ENCODE measurements at regions not wholly inside any gene's neighbourhood (a gene's known extent, or its start where the extent isn't known, plus 50 kb on each side); places are given as distances from the start of the nearest gene placed in this dataset.

GRCh38 chr6:85186546-85187175, 263.2 kb upstream of the NT5E start:
- no peak overlapping the region for H3K4me3 ChIP-seq (ENCODE audit: low read length)
- TF ChIP-seq CTCF (conservative IDR thresholded peaks at IDR 0.05; ENCODE audit: low read length) = no peak
- peak; percentile 57 for DNase-seq (ENCODE audit: low read depth)

- no peak overlapping the region for H3K4me3 ChIP-seq (ENCODE audit: low read length)
- peak; percentile 71 for DNase-seq (ENCODE audit: low read depth)
- no peak for TF ChIP-seq CTCF (conservative IDR thresholded peaks at IDR 0.05; ENCODE audit: low read length)
Measured at GRCh38 chr6:85185977-85186376, 263.9 kb upstream of the NT5E start.

DNA sequence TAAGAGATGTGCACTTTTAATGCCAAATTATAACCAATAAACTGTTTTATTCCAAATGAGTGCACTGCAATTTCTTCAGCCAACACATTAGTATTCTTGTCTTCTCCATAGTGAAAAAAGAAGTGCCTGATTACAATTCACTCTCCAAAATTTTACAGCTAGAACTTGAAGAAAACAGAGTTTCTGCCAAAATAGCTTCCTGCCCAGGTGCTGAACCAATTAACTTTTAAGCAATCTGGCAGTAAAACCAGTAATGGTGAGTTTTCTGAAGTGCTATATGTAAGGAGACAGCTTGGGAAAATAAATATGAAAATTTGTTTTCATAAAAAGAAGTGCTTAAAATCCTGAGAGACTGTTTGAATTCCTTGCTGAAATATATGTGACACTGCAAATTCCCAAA, 266.0 kb upstream of the NT5E start:
- no peak for TF ChIP-seq CTCF (conservative IDR thresholded peaks at IDR 0.05; ENCODE audit: low read length)
- no peak for DNase-seq (ENCODE audit: low read depth)
- H3K4me3 ChIP-seq (ENCODE audit: low read length) = no peak overlapping the region

- peak; percentile 2 for DNase-seq (ENCODE audit: low read depth)
- TF ChIP-seq CTCF (conservative IDR thresholded peaks at IDR 0.05; ENCODE audit: low read length) = no peak
- H3K4me3 ChIP-seq (ENCODE audit: low read length) = no peak overlapping the region
Measured at GRCh38 chr6:85172705-85173104, 277.2 kb upstream of the NT5E start.

- H3K4me3 ChIP-seq (ENCODE audit: low read length) = no peak overlapping the region
- DNase-seq (ENCODE audit: low read depth) = no peak
- no peak for TF ChIP-seq CTCF (conservative IDR thresholded peaks at IDR 0.05; ENCODE audit: low read length)
Measured at GRCh38 chr6:85172161-85172560, 277.7 kb upstream of the NT5E start.

DNA sequence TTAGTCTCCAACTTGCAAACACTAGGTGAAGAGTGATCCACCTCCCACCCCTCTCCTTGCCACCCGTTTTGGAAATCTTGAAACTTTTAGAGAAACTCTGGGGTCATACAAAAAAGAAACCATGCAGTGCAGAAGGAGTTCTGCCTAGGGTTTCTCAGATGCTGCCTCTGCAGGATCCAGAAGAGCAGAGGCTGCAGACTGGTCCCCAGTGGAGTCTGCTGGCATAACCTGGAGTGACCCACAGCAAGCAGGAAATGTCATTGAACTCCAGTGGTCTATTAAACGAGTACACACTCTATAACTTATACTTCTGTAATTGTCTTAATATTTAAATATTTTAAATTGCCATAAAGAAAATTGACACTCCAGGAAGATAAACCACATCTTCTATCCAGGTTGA, 280.7 kb upstream of the NT5E start:
- H3K4me3 ChIP-seq (ENCODE audit: low read length) = no peak overlapping the region
- no peak for DNase-seq (ENCODE audit: low read depth)
- TF ChIP-seq CTCF (conservative IDR thresholded peaks at IDR 0.05; ENCODE audit: low read length) = no peak

GRCh38 chr6:85168146-85168545, 281.7 kb upstream of the NT5E start:
- DNase-seq (ENCODE audit: low read depth) = no peak
- H3K4me3 ChIP-seq (ENCODE audit: low read length) = no peak overlapping the region
- no peak for TF ChIP-seq CTCF (conservative IDR thresholded peaks at IDR 0.05; ENCODE audit: low read length)
